Effector memory CD4-positive, alpha-beta T cell (primary cell): ENCODE measurements at regions not wholly inside any gene's neighbourhood (a gene's known extent, or its start where the extent isn't known, plus 50 kb on each side); places are given as distances from the start of the nearest gene placed in this dataset.
"Not testable (repeated sequence)": the region's sequence is repeated elsewhere in the genome, so short reads cannot be mapped to it uniquely, and the experiment has no call there.

Source experiments
- DNase-seq, 3 donors: peaks; one replicate each; pipeline ENCODE4 v3.0.0-alpha.2; 2020
- H3K27ac ChIP-seq: 2 replicates; pipeline ENCODE4 v1.7.0; 2013; ENCODE audit warnings: mild to moderate bottlenecking, low read length, moderate library complexity; ENCODE audit not compliant: insufficient read depth, poor library complexity, severe bottlenecking
- H3K27me3 ChIP-seq: replicated peaks from 2 replicates; pipeline ENCODE4 v1.7.0; 2013; ENCODE audit warnings: mild to moderate bottlenecking, low read length; ENCODE audit not compliant: insufficient read depth, control insufficient read depth, poor library complexity, severe bottlenecking
- H3K36me3 ChIP-seq: 2 replicates; pipeline ENCODE4 v1.7.0; 2013; ENCODE audit warnings: mild to moderate bottlenecking, low read length, moderate library complexity; ENCODE audit not compliant: control insufficient read depth, insufficient read depth
- H3K4me1 ChIP-seq: 2 replicates; pipeline ENCODE4 v1.7.0; 2013; ENCODE audit warnings: low read length, mild to moderate bottlenecking; ENCODE audit not compliant: control insufficient read depth, insufficient read depth, poor library complexity, severe bottlenecking
- H3K4me3 ChIP-seq: 2 replicates; pipeline ENCODE4 v1.7.0; 2013; ENCODE audit warnings: low read length, low read depth, mild to moderate bottlenecking; ENCODE audit not compliant: insufficient read depth, poor library complexity, severe bottlenecking
- H3K9me3 ChIP-seq: 2 replicates; pipeline ENCODE4 v1.7.0; 2013; ENCODE audit warnings: mild to moderate bottlenecking, low read length, moderate library complexity; ENCODE audit not compliant: control insufficient read depth

DNA sequence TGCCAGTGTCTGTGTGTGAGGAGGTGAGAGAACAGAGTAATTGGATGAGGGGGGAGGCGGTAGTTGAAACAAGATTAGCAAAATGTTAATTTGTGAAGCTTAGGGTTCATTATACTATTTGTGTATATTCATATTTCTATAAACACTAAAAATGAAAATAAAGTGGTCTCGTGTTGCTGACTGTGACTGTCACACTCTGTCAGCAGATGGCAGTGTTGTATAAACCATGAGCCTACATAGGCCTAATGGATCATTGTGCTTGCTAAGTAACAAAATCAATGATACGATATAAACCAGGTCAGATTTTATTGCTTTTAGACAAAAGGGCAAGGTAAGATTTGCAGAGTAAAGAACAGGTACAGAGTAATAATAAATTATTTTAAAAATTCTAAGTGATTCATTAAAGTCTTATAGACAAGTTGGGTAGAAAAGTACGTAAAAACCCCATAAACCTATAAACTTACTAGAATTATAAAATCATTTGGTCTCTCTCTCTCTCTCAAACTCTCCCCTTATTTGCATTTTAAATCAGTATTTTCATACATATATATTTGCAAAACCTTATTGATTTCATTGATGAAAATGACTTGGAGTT, 182.7 kb downstream of the RPIA start:
- H3K27me3 ChIP-seq = no peaks in the 10 kb centered on the region
- peak in 1 of 3 donors; percentile 17 for DNase-seq
- H3K4me3 ChIP-seq = no peak overlapping the region
- H3K36me3 ChIP-seq = no peaks in the 10 kb centered on the region
- H3K27ac ChIP-seq = no peak overlapping the region
- H3K9me3 ChIP-seq = no peaks in the 10 kb centered on the region
- H3K4me1 ChIP-seq = no peaks in the 10 kb centered on the region

DNA sequence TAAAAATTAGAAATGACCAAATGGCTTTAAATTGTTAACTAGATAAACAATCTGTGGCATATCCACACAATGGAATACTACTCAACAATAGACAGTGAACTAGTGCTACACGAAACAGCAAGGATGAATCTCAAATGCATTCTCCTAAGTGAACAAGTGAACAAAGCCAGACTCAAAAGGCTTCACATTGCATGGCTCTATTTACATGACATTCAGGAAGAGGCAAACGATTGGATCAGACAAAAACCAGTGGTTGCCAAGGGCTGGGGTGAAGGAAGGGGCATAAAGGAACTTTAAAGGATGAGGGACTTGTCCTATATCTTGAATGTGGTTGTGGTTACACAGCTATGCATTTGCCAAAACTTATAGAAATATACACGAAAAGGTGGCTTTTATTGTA, 184.3 kb downstream of the RPIA start:
- Histone ChIP-seq H3K9me3 (no peaks in the 10 kb centered on the region), H3K27me3 (no peaks in the 10 kb centered on the region), H3K4me3 (no peak overlapping the region), H3K27ac (no peak overlapping the region), H3K4me1 (no peaks in the 10 kb centered on the region), H3K36me3 (no peaks in the 10 kb centered on the region)
- no peak for DNase-seq

DNA sequence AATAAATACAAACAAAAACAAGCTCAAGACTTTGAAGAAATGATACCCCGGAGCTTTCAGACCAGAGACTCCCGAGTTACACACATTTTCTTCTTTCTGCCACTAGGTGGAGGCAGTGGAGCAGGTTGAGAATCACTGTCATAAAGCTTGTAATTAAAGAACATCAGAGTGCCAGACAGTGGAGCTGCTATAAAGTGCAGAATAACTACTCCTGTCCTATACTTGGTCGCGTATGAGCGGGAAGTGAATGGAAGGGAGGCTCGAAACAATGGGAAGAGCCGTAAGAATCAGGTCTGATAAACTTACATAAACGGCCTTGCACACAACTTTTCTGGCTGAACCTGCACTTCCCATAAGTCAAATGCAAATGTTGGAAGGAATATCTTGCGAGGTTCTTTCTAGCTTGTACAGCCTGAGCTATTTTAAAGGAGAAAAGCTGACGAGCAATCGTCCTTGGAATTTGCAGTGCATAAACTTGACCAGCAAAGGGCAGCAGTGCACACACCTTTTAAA, 189.0 kb downstream of the RPIA start:
- Histone ChIP-seq H3K27me3 (peaks cover 6% of the 10 kb centered on the region), H3K36me3 (no peaks in the 10 kb centered on the region), H3K4me3 (no peak overlapping the region), H3K27ac (no peak overlapping the region), H3K4me1 (no peaks in the 10 kb centered on the region), H3K9me3 (no peaks in the 10 kb centered on the region)
- DNase-seq = peak in 1 of 3 donors; percentile 6

DNA sequence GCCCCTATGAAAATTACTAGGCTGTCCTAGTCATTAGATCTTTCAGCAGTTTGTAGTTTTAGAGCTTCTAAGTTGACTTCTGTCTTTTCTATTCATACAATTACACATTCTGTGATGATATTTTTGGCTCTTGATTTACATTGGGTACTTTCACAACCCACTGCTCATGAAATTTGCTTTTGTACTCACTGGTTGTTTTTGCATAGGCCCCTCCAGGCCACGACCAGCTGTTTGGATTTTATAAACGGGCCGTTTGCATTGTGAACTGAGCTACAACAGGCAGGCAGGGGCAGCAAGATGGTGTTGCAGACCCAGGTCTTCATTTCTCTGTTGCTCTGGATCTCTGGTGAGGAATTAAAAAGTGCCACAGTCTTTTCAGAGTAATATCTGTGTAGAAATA, 193.8 kb downstream of the RPIA start:
- Histone ChIP-seq H3K27me3 (peaks cover 6% of the 10 kb centered on the region), H3K9me3 (no peaks in the 10 kb centered on the region), H3K4me3 (no peak overlapping the region), H3K27ac (no peak overlapping the region), H3K4me1 (no peaks in the 10 kb centered on the region), H3K36me3 (no peaks in the 10 kb centered on the region)
- DNase-seq = no peak

GRCh38 chr2:88885679-88886416, 194.4 kb downstream of the RPIA start:
- Histone ChIP-seq H3K9me3 (no peaks in the 10 kb centered on the region), H3K4me3 (no peak overlapping the region), H3K27ac (no peak overlapping the region), H3K36me3 (no peaks in the 10 kb centered on the region), H3K27me3 (peaks cover 6% of the 10 kb centered on the region), H3K4me1 (no peaks in the 10 kb centered on the region)
- no peak for DNase-seq

- H3K27ac ChIP-seq, H3K4me3 ChIP-seq, DNase-seq, H3K36me3 ChIP-seq, H3K4me1 ChIP-seq, H3K27me3 ChIP-seq, H3K9me3 ChIP-seq: not testable (repeated sequence)
These were observed 196.0 kb downstream of the RPIA start for GRCh38 chr2:88887466-88887865.

DNA sequence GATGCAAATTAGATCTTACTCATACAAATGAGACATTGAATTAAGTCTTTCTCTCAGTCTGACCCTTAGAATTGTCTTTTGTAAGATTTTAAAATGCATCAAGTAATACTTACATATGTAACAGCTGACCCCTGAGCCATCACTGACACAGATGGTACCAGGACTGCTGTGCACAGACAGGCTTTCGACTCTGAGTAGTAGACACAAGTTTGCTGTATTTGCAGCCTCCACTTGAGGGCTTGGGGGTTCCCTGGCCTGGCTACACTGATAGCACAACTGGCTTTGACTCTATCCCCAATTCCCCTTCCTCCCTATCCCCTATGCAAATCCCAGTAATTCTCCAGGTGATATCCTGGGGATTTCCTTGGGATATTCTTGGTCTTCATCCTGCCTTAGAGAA, 200.7 kb downstream of the RPIA start:
- no peaks in the 10 kb centered on the region for H3K4me1 ChIP-seq
- H3K4me3 ChIP-seq = no peak overlapping the region
- DNase-seq = no peak
- H3K27me3 ChIP-seq = no peaks in the 10 kb centered on the region
- H3K27ac ChIP-seq = no peak overlapping the region
- H3K36me3 ChIP-seq = no peaks in the 10 kb centered on the region
- H3K9me3 ChIP-seq = no peaks in the 10 kb centered on the region

- Histone ChIP-seq H3K27me3 (no peaks in the 10 kb centered on the region), H3K36me3 (no peaks in the 10 kb centered on the region), H3K9me3 (no peaks in the 10 kb centered on the region), H3K4me1 (no peaks in the 10 kb centered on the region), H3K27ac (no peak overlapping the region), H3K4me3 (no peak overlapping the region)
- DNase-seq = no peak
These were observed 201.3 kb downstream of the RPIA start for GRCh38 chr2:88892788-88893187.

DNA sequence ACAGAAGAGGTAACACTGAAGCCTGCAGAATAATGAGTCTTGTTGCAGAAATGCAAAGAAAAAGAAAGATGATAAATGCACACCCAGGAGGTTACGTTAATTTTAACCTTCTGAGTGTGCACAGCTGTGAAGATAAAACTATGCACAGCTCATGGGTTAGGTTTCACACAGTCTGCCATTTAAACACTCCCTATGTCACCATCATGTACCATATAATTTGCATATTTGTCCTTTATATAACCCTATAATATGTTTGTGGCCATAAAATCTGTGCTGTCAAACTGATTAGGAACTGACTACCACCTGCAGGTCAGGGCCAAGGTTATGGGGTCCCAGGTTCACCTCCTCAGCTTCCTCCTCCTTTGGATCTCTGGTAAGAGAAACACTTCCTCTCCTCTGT, 205.5 kb downstream of the RPIA start:
- H3K9me3 ChIP-seq = no peaks in the 10 kb centered on the region
- H3K4me3 ChIP-seq = no peak overlapping the region
- H3K27ac ChIP-seq = no peak overlapping the region
- H3K27me3 ChIP-seq = no peaks in the 10 kb centered on the region
- DNase-seq = no peak
- no peaks in the 10 kb centered on the region for H3K4me1 ChIP-seq
- no peaks in the 10 kb centered on the region for H3K36me3 ChIP-seq

DNA sequence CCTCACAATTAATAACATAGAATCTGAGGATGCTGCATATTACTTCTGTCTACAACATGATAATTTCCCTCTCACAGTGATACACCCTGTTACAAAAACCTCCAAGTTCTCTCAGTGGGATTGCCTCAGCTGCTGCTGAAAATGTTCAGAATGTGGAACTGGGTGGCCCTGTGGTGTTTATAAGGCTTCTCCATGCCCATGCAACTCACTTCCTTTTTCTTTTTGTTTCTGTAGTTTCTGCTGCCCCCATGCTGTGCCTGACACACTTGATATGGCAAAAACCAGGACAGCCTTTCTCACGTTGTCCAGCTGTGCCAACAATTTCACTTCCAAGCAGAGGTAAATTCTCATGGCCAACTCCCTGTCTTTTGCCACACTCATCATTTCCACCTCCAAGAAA, 206.2 kb downstream of the RPIA start:
- H3K9me3 ChIP-seq = no peaks in the 10 kb centered on the region
- no peaks in the 10 kb centered on the region for H3K4me1 ChIP-seq
- no peak for DNase-seq
- no peak overlapping the region for H3K27ac ChIP-seq
- H3K4me3 ChIP-seq = no peak overlapping the region
- no peaks in the 10 kb centered on the region for H3K27me3 ChIP-seq
- no peaks in the 10 kb centered on the region for H3K36me3 ChIP-seq
